Hypothalamus (tissue), 51 donors: ENCODE measurements at regions not wholly inside any gene's neighbourhood (a gene's known extent, or its start where the extent isn't known, plus 50 kb on each side); places are given as distances from the start of the nearest gene placed in this dataset.
"Not testable (repeated sequence)": the region's sequence is repeated elsewhere in the genome, so short reads cannot be mapped to it uniquely, and the experiment has no call there.

ENCODE experiments used
- DNase-seq, 51 donors: peaks; one replicate each; lab custom pipeline; 2025; lab: John Stamatoyannopoulos, UW

DNA sequence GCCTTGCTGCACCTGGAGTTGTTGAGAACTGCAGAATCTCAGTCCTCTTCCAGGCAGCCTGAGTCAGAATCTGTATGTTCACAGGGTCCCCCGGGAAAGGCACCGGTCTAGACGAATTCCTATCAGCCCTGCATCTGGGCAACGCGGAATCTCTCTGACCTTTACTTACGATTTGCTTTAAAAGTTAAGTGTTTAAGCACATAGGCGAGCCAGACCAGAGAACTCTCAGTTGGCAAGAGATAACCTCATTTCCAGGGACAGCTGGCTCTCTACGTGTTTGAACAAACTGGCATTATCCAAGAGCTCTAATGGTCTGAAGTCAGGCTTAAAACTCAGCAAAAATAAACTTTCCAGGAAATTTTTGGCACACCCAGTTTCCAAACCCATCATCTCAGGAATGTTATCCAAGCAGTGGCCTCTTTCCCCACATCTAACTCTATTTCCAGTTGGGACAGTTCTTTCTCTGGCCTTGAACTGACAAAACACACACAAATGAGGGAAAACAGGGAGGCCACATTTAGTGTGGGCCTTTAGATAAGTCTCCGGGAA, 53.4 kb downstream of the HES1 start:
- no peak for DNase-seq

GRCh38 chr3:194191850-194192249, 55.9 kb downstream of the HES1 start:
- not testable (repeated sequence) for DNase-seq

GRCh38 chr3:194194051-194194756, 58.3 kb downstream of the HES1 start:
- DNase-seq = no peak

DNA sequence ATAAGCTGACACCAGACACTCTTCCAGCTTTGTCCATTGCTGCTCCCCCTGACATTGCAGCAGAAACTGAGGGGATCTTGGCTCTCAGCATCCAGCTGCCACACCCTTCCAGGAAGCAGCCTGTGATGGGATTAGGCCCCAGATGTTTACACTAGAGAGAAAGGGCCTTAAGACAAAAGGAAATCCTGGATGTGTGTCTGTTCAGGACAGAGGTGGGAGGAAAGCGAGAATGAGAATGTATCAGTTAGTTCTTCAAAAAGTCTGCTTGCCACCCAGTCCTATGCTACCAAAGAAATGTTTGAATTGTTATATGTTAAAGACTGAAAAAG, 58.8 kb downstream of the HES1 start:
- no peak for DNase-seq

DNA sequence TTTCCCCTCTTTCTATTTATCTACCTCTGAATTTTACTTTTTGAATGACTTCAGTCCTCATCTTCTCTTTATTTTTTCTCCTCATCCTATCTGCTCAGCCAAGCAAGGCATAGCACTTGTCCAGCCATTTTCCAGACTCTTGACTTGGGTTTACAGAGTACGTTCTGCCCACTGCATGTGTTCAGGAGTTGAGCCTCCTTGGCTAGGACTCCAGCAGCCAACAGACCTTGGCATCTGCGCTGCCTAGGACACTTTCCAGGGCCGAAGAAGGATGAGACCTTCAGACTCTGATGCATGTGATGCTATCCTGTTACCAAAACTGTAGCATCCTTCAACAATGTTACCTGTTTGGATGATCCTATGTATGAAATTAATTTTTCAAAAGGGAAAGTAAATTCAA, 59.7 kb downstream of the HES1 start:
- DNase-seq = no peak

GRCh38 chr3:194196876-194197275, 60.9 kb downstream of the HES1 start:
- no peak for DNase-seq

DNA sequence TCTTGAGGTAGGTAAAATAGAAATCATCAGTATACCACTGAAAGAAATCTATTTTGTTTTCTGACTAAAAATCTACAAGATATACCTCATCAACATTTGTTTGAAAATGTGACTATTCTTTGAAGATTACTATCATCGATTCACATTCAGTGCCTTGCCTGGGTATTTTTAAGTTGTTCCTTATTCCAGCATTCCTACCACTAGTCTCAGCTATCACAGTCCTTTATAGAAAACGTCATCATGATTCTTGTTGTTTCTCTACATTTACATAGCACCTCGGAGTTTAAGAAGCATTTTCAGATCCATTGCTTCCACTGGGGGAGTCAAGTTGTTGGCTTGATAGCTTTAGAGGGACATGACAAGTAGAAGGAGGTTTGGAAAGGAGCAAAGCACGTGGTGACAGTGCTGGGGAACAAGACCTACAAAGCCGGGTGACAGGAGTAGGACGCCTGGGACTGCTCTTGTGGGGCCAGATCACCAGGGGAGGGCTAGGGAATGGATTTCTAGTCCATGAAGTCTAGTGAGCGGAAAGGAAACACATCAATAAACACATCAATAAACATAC, 61.5 kb downstream of the HES1 start:
- DNase-seq = no peak

GRCh38 chr3:194197981-194198695, 62.2 kb downstream of the HES1 start:
- DNase-seq = no peak

DNA sequence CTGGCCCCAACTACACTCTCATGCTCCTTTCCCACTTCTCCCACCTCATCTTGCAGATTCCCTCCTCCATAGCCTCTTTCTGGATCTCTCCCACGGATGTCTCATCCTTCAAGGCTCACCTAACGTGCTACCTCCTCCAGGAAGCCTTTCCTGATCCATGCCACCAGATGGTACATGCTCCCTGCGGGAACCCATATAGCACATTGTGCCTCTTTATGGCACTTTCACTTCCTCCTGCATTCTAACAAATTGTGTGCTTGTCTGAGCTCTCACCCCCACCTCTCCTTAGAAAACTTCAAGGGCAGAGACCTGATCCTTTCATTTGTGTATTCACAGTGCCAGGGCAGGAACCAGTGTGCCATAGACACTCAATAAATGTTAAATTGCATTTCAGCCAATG, 63.0 kb downstream of the HES1 start:
- DNase-seq = no peak

GRCh38 chr3:194200422-194201081, 64.6 kb downstream of the HES1 start:
- DNase-seq = no peak

GRCh38 chr3:194201953-194202666, 66.2 kb downstream of the HES1 start:
- DNase-seq = no peak

DNA sequence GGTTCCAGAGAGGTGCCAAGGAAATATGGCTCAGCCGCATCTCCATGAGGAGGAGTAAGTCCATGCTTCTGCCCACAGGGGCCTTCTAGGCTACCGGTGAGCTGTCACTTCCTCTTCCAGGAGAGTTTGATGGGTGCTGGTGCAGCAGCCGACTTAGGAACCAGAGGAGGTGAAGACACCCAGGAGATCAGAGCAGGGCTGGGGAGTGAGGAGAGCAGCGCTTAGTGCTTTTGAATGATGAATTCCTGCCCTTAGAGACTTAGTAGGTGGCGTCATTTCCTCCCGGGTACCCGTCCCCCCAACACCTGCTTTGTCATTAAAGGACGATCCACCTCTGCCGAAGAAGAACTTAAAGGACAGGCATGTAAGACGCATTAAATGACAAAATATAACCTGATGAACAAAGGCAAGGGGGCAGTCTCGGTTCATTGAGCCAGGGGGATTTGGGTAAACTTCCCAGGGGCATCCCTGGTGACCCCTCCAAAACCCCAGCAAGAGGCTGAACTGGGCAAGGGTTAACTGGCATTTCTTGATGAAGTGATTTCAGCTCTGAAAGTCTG, 67.6 kb downstream of the HES1 start:
- no peak for DNase-seq

- DNase-seq = peak in 1 of 51 donors; percentile 23
These were observed 68.4 kb downstream of the HES1 start for GRCh38 chr3:194204042-194204987.

DNA sequence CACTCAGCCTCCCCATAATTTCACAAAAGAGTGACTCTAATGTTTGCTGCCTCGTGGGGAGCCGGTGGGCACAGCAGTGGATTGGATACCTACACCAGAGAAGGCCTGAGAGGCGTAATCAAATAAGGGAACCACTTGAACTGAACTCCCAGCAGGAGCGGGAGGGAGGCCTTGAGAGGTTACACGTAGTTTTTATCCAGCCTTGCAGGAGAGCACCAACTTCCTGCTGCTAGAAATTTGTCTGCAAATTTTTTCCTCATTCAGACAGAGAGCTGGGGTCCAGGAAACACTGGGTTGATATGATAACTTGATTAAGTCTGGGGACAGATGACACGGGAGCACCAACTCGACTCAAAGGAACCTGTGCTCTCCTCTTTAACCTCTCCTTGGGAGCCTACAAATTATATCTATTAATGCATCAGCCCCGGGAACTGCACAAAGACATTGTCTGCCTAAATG, 69.8 kb downstream of the HES1 start:
- DNase-seq = no peak

- DNase-seq = peak in 2 of 51 donors; percentile 9 to 12
These were observed 70.4 kb downstream of the HES1 start for GRCh38 chr3:194206320-194206719.

DNA sequence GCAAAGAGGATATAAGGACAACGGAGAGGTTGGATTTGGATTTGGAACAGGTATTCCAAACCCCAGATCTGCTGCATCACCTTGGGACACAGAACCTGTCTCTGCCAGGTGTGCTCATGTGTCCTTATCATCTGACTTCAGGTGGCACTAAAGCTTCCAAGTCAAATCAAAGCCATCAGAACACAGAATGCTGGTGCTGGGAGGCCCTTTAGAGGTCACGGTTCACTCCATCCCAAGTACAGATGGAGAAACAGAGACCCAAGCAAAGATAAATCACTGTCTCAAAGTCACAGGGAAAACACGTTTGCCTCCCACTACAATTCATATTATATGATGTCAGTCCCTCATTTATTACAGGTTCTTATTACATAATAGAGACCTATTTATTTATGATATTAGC, 72.8 kb downstream of the HES1 start:
- no peak for DNase-seq

DNA sequence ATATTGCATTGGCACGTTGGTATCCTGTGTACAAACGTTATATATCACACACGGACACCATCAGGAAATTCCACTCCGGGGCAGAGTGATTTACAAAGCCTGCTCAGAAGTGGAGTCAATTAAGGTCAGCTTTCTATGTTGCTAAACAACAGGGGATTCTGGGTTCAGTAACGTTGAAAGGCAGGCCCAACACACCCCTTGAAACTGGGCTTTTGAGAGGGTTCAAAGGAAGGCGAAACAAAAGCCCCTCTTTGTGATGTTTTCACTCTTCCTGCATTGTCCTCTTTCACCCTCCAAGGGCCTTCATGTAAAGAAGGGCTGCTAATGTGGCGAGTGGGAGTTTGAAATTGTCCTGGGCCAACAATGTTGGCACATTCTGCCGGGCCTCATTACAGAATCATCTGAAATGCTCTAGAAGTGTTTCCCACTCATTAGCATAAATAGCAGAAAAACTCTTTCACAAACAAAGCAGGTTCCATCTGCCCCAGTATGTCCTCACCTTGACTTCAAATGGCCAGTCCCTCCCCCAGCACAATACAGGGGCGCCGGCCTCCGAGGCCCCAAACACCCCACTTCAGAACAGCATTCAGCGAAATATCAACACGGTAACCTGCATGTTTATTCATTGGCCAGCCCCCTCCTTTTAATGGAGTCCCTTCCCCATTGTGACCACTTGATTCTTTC, 76.4 kb downstream of the HES1 start:
- DNase-seq = no peak

DNA sequence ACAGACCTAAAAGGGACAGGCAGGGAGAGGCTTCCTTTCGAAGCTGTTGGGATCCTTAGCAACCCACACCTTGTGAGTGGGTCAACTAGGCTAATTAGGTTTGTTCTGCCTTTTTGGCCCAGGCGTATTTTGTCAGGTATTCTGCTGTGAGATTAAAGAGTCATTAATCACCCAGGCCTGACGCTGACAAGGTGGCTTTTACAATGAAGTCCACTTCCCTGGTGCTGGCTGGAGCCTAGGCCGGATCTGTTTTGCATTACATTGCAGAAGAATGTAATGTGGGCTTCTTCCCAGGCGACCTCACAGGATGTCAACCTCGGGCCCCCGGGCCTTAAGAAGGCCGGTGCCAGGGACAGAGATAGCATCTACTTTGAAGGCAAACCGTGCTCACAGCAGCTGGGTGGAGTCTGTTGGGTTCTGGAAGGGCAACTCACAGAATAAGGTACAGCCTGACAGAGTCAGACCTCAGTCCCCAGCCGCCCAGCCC, 76.9 kb downstream of the HES1 start:
- no peak for DNase-seq
